Activated naive CD4-positive, alpha-beta T cell treated with anti-CD3 and anti-CD28 coated beads for 36 hours (primary cell): ENCODE measurements at regions not wholly inside any gene's neighbourhood (a gene's known extent, or its start where the extent isn't known, plus 50 kb on each side); places are given as distances from the start of the nearest gene placed in this dataset.
"Not testable (repeated sequence)": the region's sequence is repeated elsewhere in the genome, so short reads cannot be mapped to it uniquely, and the experiment has no call there.

Experiments
- CTCF ChIA-PET: fragments of 350-600 bp; sonication (Branson Sonifier 250); formaldehyde crosslinking; loops from one replicate; lab custom pipeline; 2021; ENCODE audit warnings: antibody characterized with exemption; lab: Charles Lee
- DNase-seq: peaks from one replicate; pipeline ENCODE4 v3.0.0-alpha.2; 2020
- H3K27ac Mint-ChIP-seq: one replicate; pipeline ENCODE4 v1.8.0; 2021; ENCODE audit warnings: mild to moderate bottlenecking, mixed read lengths
- H3K27me3 Mint-ChIP-seq: one replicate; pipeline ENCODE4 v1.8.0; 2021; ENCODE audit warnings: low read depth, mixed read lengths
- H3K36me3 Mint-ChIP-seq: one replicate; pipeline ENCODE4 v1.8.0; 2021; ENCODE audit warnings: low read depth, mixed read lengths
- H3K4me1 Mint-ChIP-seq: one replicate; pipeline ENCODE4 v1.8.0; 2021; ENCODE audit warnings: low read depth, mixed read lengths
- H3K4me3 Mint-ChIP-seq: one replicate; pipeline ENCODE4 v1.8.0; 2021; ENCODE audit warnings: mild to moderate bottlenecking, moderate library complexity, mixed read lengths
- H3K9me3 Mint-ChIP-seq: one replicate; pipeline ENCODE4 v1.8.0; 2021; ENCODE audit warnings: mixed read lengths
- intact Hi-C: fragments of 100-400 bp; cut with micrococcal nuclease; formaldehyde crosslinking; loops from one replicate; pipeline ENCODE4 v1.15.1; 2023

DNA sequence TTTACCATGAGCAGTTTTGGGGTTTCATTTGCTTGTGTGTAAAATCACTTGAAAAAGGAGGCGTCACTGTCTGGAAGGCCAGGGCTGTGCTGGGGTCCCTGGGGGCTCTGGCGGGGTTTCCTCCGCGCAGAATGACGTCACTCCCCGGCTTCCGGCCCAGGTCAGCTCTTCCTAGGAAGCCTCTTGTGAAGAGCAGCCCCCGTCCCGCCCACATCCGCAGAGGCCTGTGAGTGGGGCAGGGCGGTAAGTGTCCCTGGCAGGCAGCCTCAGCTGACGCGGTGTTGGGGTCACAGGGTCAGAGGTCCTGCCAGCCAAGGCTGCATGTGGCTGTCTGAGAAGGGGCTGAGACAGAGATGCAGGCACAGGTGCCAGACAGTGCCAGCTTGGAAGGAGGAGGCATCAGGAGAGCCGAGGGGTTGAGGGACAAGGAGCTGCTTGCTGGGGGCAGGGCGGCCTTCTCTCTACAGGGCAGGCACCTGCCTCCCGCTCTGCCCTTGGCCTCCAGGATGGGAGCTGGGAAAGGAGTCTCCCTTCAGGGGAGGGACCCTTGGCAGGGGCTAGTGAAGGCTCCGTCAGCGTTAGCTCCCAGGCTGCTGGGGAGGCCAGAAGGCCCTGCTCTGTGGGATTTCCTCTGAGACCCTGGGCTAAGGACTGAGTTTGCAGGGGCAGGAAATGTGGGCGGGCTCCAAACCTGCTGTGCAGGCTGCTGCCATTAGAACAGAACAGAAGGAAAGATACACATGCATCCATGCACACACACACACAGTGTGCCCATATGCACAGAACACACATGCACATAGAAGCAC, 3951.6 kb upstream of the TPTE start:
- H3K36me3 Mint-ChIP-seq, intact Hi-C loops, H3K4me3 Mint-ChIP-seq, H3K27me3 Mint-ChIP-seq, CTCF ChIA-PET, H3K4me1 Mint-ChIP-seq, DNase-seq, H3K9me3 Mint-ChIP-seq, H3K27ac Mint-ChIP-seq: not testable (repeated sequence)

- H3K27me3 Mint-ChIP-seq, H3K4me3 Mint-ChIP-seq, CTCF ChIA-PET, H3K9me3 Mint-ChIP-seq, H3K27ac Mint-ChIP-seq, intact Hi-C loops, H3K36me3 Mint-ChIP-seq, DNase-seq, H3K4me1 Mint-ChIP-seq: not testable (repeated sequence)
These were observed 3950.5 kb upstream of the TPTE start for GRCh38 chr21:6570700-6571368.

- CTCF ChIA-PET, H3K9me3 Mint-ChIP-seq, H3K27me3 Mint-ChIP-seq, H3K4me1 Mint-ChIP-seq, H3K4me3 Mint-ChIP-seq, H3K27ac Mint-ChIP-seq, DNase-seq, intact Hi-C loops, H3K36me3 Mint-ChIP-seq: not testable (repeated sequence)
These were observed 3947.8 kb upstream of the TPTE start for GRCh38 chr21:6573576-6573975.

DNA sequence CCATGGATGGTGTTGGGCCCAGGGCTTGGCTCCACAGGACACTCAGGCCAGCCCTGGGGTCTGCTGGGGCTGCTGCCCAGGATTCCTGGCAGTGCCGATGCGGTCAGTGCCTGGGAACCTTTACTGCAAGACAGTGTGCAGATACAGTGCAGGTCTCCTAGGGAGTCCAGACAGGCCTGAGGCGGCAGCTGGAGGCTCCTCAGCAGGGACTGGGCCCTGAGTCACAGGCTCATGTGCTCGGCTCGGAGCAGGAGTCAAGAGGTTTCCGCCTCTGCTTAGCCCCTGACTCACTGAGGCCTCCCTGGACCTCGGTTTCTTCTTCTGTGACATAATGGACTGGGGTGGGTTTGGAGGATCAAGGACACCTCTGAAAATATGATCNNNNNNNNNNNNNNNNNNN, 3941.6 kb upstream of the TPTE start:
- H3K27ac Mint-ChIP-seq, H3K4me1 Mint-ChIP-seq, intact Hi-C loops, H3K27me3 Mint-ChIP-seq, H3K36me3 Mint-ChIP-seq, H3K4me3 Mint-ChIP-seq, H3K9me3 Mint-ChIP-seq, DNase-seq, CTCF ChIA-PET: not testable (repeated sequence)
